Neural cell (in vitro differentiated cells): ENCODE measurements at regions not wholly inside any gene's neighbourhood (a gene's known extent, or its start where the extent isn't known, plus 50 kb on each side); places are given as distances from the start of the nearest gene placed in this dataset.

ENCODE experiments used
- H2AFZ ChIP-seq: fragments of 200-600, 300-800 bp; sonication (generic), shearing (Covaris generic); 2 replicates; pipeline ENCODE4 v1.6.0; 2014; ENCODE audit warnings: low read depth, mild to moderate bottlenecking, antibody characterized with exemption, low read length, moderate library complexity
- H3F3A ChIP-seq: fragments of 200-600 bp; shearing (Covaris generic); 2 replicates; pipeline ENCODE4 v1.6.1; 2016; ENCODE audit warnings: mild to moderate bottlenecking, moderate library complexity, mixed read lengths, antibody characterized with exemption, low read length; ENCODE audit not compliant: insufficient read depth, poor library complexity, severe bottlenecking
- H3K27ac ChIP-seq: fragments of 200-600, 300-800 bp; sonication (generic), shearing (Covaris generic); 2 replicates; pipeline ENCODE4 v1.5.1; 2014; ENCODE audit warnings: mild to moderate bottlenecking, low read length, moderate library complexity
- H3K27me3 ChIP-seq: fragments of 300-800, 200-600 bp; sonication (generic), shearing (Covaris generic); 2 replicates; pipeline ENCODE4 v1.6.0; 2014; ENCODE audit warnings: mild to moderate bottlenecking, low read depth, low read length, moderate library complexity; ENCODE audit not compliant: insufficient read depth
- H3K36me3 ChIP-seq: fragments of 300-800, 200-600 bp; sonication (generic), shearing (Covaris generic); 2 replicates; pipeline ENCODE4 v1.5.1; 2014; ENCODE audit warnings: mild to moderate bottlenecking, antibody characterized with exemption, low read length, moderate library complexity; ENCODE audit not compliant: insufficient read depth
- H3K4me2 ChIP-seq: fragments of 300-800, 200-600 bp; sonication (generic), shearing (Covaris generic); 2 replicates; pipeline ENCODE4 v1.6.0; 2014; ENCODE audit warnings: mild to moderate bottlenecking, low read length
- H3K4me3 ChIP-seq: fragments of 300-800, 200-600 bp; sonication (generic), shearing (Covaris generic); 2 replicates; pipeline ENCODE4 v1.5.1; 2014; ENCODE audit warnings: mild to moderate bottlenecking, low read length, moderate library complexity
- H3K79me2 ChIP-seq: fragments of 200-600 bp; shearing (Covaris generic); replicated peaks from 2 replicates; pipeline ENCODE4 v1.6.0; 2014; ENCODE audit warnings: mild to moderate bottlenecking, low read length, moderate library complexity; ENCODE audit not compliant: insufficient read depth
- H3K9ac ChIP-seq: fragments of 300-800, 200-600 bp; sonication (generic), shearing (Covaris generic); 2 replicates; pipeline ENCODE4 v1.6.1; 2016; ENCODE audit warnings: mild to moderate bottlenecking, low read length, mixed read lengths
- H3K9me2 ChIP-seq: fragments of 200-600 bp; shearing (Covaris generic); 2 replicates; pipeline ENCODE4 v1.6.1; 2016; ENCODE audit warnings: mild to moderate bottlenecking, low read length, mixed read lengths; ENCODE audit not compliant: insufficient read depth
- H3K9me3 ChIP-seq: fragments of 200-600, 300-800 bp; sonication (generic), shearing (Covaris generic); 2 replicates; pipeline ENCODE4 v1.6.1; 2016; ENCODE audit warnings: mild to moderate bottlenecking, mixed run types, low read length, moderate library complexity, mixed read lengths
- H4K20me1 ChIP-seq: fragments of 200-600 bp; shearing (Covaris generic); 2 replicates; pipeline ENCODE4 v1.6.1; 2016; ENCODE audit warnings: mild to moderate bottlenecking, mixed run types; ENCODE audit not compliant: insufficient read depth
- EP300 ChIP-seq: fragments of 450-650 bp; conservative IDR thresholded peaks from 2 replicates; pipeline ENCODE4 v1.6.1; 2014; ENCODE audit warnings: antibody characterized with exemption, mild to moderate bottlenecking, moderate library complexity; ENCODE audit not compliant: poor library complexity, severe bottlenecking
- EZH2 ChIP-seq: fragments of 200-600, 300-800 bp; shearing (Covaris generic), sonication (generic); IDR thresholded peaks from 2 replicates; pipeline ENCODE4 v1.6.1; 2014; ENCODE audit warnings: antibody characterized with exemption, low read length, borderline replicate concordance, mild to moderate bottlenecking; ENCODE audit not compliant: insufficient read depth, poor library complexity, severe bottlenecking
- MXI1 ChIP-seq: fragments of 450-650 bp; conservative IDR thresholded peaks from 2 replicates; pipeline ENCODE4 v1.6.1; 2014; ENCODE audit warnings: antibody characterized with exemption, mild to moderate bottlenecking; ENCODE audit not compliant: poor library complexity, severe bottlenecking
- POLR2AphosphoS5 ChIP-seq: IDR thresholded peaks from 2 replicates; pipeline ENCODE4 v1.6.1; 2012
- RAD21 ChIP-seq: fragments of 450-650 bp; conservative IDR thresholded peaks from 2 replicates; pipeline ENCODE4 v1.6.1; 2014; ENCODE audit warnings: antibody characterized with exemption, mild to moderate bottlenecking, moderate library complexity
- SMC3 ChIP-seq: fragments of 450-650 bp; conservative IDR thresholded peaks from 2 replicates; pipeline ENCODE4 v1.6.1; 2014; ENCODE audit warnings: antibody characterized with exemption, mild to moderate bottlenecking, moderate library complexity; ENCODE audit not compliant: poor library complexity
- TAF1 ChIP-seq: IDR thresholded peaks from 2 replicates; pipeline ENCODE4 v1.6.1; 2012; ENCODE audit warnings: low read depth
- TF ChIP-seq, protein P1 (sequence below): IDR thresholded peaks from 2 replicates; pipeline ENCODE4 v1.6.1; 2012; ENCODE audit warnings: borderline replicate concordance
- TF ChIP-seq, protein P2 (sequence below): fragments of 450-650 bp; IDR thresholded peaks from 2 replicates; pipeline ENCODE4 v1.5.1; 2014; ENCODE audit warnings: antibody characterized with exemption, mild to moderate bottlenecking, moderate library complexity; ENCODE audit not compliant: poor library complexity, severe bottlenecking

DNA sequence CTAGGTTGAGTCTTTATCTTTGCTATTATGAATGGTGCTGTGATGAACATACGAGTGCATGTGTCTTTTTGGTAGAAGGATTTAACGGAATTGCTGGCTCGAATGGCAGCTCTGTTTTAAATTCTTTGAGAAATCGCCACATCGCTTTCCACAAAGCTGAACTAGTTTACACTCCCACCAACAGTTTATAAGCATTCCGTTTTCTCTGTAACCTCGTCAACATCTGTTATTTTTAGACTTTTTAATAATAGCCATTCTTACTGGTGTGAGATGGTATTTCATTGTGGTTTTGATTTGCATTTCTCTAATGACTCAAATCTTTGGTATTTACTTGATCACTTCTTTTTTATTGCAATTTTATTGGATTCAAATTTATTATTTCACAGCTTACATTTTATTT is 117.4 kb upstream of the HDGFL1 start:
- H3K4me3 ChIP-seq: no peak overlapping the region
- no peaks in the 10 kb centered on the region for H4K20me1 ChIP-seq
- no peak overlapping the region for H3K9ac ChIP-seq
- H3K27ac ChIP-seq: no peak overlapping the region
- H3K79me2 ChIP-seq: no peaks in the 10 kb centered on the region
- H3F3A ChIP-seq: no peaks in the 10 kb centered on the region
- no peaks in the 10 kb centered on the region for H3K36me3 ChIP-seq
- no peak overlapping the region for H2AFZ ChIP-seq
- H3K9me2 ChIP-seq: no peaks in the 10 kb centered on the region
- TF ChIP-seq RAD21: no peak
- H3K9me3 ChIP-seq: no peaks in the 10 kb centered on the region
- no peaks in the 10 kb centered on the region for H3K27me3 ChIP-seq
- no peak overlapping the region for H3K4me2 ChIP-seq

DNA sequence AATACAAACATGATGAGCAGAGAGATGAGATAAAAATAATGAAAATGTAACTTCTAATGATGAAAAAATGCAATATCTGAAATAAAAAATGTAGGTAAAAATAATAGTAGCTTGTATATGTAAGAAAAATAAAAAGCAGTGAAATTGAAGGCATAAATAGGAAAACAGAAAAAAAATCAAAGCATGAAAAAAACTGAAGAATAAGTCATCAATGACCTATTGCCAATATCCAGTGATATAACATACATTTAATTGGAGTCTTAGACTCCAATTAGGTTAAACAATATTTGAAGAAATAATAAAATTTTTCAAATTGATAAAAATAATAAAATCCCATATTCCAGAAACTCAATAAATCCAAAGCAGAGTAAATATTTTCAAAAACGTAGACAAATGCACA is 114.0 kb upstream of the HDGFL1 start:
- H3K36me3 ChIP-seq: no peaks in the 10 kb centered on the region
- H2AFZ ChIP-seq: no peak overlapping the region
- H4K20me1 ChIP-seq: no peaks in the 10 kb centered on the region
- H3K9me3 ChIP-seq: no peaks in the 10 kb centered on the region
- H3K4me3 ChIP-seq: no peak overlapping the region
- H3F3A ChIP-seq: no peaks in the 10 kb centered on the region
- no peak for TF ChIP-seq SMC3
- TF ChIP-seq TAF1: no peak
- TF ChIP-seq EP300: no peak
- no peak for TF ChIP-seq POLR2AphosphoS5
- TF ChIP-seq RAD21: no peak
- TF ChIP-seq EZH2: no peak
- TF ChIP-seq, protein P1, sequence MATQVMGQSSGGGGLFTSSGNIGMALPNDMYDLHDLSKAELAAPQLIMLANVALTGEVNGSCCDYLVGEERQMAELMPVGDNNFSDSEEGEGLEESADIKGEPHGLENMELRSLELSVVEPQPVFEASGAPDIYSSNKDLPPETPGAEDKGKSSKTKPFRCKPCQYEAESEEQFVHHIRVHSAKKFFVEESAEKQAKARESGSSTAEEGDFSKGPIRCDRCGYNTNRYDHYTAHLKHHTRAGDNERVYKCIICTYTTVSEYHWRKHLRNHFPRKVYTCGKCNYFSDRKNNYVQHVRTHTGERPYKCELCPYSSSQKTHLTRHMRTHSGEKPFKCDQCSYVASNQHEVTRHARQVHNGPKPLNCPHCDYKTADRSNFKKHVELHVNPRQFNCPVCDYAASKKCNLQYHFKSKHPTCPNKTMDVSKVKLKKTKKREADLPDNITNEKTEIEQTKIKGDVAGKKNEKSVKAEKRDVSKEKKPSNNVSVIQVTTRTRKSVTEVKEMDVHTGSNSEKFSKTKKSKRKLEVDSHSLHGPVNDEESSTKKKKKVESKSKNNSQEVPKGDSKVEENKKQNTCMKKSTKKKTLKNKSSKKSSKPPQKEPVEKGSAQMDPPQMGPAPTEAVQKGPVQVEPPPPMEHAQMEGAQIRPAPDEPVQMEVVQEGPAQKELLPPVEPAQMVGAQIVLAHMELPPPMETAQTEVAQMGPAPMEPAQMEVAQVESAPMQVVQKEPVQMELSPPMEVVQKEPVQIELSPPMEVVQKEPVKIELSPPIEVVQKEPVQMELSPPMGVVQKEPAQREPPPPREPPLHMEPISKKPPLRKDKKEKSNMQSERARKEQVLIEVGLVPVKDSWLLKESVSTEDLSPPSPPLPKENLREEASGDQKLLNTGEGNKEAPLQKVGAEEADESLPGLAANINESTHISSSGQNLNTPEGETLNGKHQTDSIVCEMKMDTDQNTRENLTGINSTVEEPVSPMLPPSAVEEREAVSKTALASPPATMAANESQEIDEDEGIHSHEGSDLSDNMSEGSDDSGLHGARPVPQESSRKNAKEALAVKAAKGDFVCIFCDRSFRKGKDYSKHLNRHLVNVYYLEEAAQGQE: no peak
- TF ChIP-seq, protein P2, sequence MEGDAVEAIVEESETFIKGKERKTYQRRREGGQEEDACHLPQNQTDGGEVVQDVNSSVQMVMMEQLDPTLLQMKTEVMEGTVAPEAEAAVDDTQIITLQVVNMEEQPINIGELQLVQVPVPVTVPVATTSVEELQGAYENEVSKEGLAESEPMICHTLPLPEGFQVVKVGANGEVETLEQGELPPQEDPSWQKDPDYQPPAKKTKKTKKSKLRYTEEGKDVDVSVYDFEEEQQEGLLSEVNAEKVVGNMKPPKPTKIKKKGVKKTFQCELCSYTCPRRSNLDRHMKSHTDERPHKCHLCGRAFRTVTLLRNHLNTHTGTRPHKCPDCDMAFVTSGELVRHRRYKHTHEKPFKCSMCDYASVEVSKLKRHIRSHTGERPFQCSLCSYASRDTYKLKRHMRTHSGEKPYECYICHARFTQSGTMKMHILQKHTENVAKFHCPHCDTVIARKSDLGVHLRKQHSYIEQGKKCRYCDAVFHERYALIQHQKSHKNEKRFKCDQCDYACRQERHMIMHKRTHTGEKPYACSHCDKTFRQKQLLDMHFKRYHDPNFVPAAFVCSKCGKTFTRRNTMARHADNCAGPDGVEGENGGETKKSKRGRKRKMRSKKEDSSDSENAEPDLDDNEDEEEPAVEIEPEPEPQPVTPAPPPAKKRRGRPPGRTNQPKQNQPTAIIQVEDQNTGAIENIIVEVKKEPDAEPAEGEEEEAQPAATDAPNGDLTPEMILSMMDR: no peak
- TF ChIP-seq MXI1: no peak
- no peaks in the 10 kb centered on the region for H3K9me2 ChIP-seq
- H3K9ac ChIP-seq: no peak overlapping the region
- H3K27me3 ChIP-seq: no peaks in the 10 kb centered on the region
- no peaks in the 10 kb centered on the region for H3K79me2 ChIP-seq
- H3K27ac ChIP-seq: no peak overlapping the region
- H3K4me2 ChIP-seq: no peak overlapping the region

DNA sequence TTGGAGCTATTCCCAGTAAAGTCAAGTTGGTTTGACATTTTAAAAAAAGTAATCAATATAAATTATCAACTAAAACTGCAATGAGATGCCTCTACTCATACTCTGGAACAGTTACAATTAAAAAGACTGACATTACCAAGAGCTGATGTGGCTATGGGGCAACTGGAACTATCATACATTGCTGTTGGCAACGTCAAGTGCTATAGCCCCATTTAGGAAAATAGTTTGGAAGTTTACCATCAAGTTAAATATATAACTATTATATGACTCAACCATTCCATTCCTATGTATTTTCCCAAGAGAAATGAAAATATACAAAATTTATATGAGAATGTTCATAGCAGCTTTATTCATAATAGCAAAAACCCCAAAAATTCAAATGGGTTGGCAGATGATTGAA is 111.4 kb upstream of the HDGFL1 start:
- no peak overlapping the region for H3K27ac ChIP-seq
- no peak overlapping the region for H2AFZ ChIP-seq
- no peaks in the 10 kb centered on the region for H3K9me3 ChIP-seq
- H3K79me2 ChIP-seq: no peaks in the 10 kb centered on the region
- H3K27me3 ChIP-seq: no peaks in the 10 kb centered on the region
- no peaks in the 10 kb centered on the region for H3F3A ChIP-seq
- no peaks in the 10 kb centered on the region for H3K36me3 ChIP-seq
- no peak overlapping the region for H3K4me2 ChIP-seq
- H3K4me3 ChIP-seq: no peak overlapping the region
- no peak overlapping the region for H3K9ac ChIP-seq
- H3K9me2 ChIP-seq: no peaks in the 10 kb centered on the region
- H4K20me1 ChIP-seq: no peaks in the 10 kb centered on the region
- TF ChIP-seq EZH2 (no peak), POLR2AphosphoS5 (no peak), TAF1 (no peak), SMC3 (no peak), RAD21 (no peak)
- TF ChIP-seq, protein P2: no peak
- TF ChIP-seq, protein P1: no peak
